GM12878 (cell line): ENCODE measurements at regions not wholly inside any gene's neighbourhood (a gene's known extent, or its start where the extent isn't known, plus 50 kb on each side); places are given as distances from the start of the nearest gene placed in this dataset.

Experiments
- ATAC-seq: fragments of 200-7000 bp; cut with Tn5 transposase; 3 replicates; pipeline ENCODE4 v1.9.1; 2020; ENCODE audit warnings: mild to moderate bottlenecking, moderate library complexity
- BruUV-seq: library from RNA; stranded (reverse); fragments of 400-500 nt; replicated peaks from 2 replicates; lab custom pipeline; 2021; lab: Mats Ljungman, UMichigan
- CTCF ChIA-PET: fragments of 300-600 bp; sonication (Branson Sonifier 250); formaldehyde crosslinking; extraction: SDS; loops from one replicate; lab custom pipeline; 2021; ENCODE audit warnings: inconsistent platforms; lab: Yijun Ruan, JAX
- POLR2A ChIA-PET: fragments of 350-600 bp; formaldehyde crosslinking; extraction: SDS; loops from one replicate; lab custom pipeline; 2021; ENCODE audit warnings: inconsistent platforms; lab: Charles Lee
- RAD21 ChIA-PET: fragments of 300-600 bp; sonication (Branson Sonifier 250); formaldehyde crosslinking; loops from one replicate; lab custom pipeline; 2023; ENCODE audit warnings: antibody characterized with exemption; ENCODE audit not compliant: unreplicated experiment; lab: Charles Lee
- SMC1A ChIA-PET: fragments of 300-600 bp; sonication (Branson Sonifier 250); formaldehyde crosslinking; loops from one replicate; lab custom pipeline; 2023; ENCODE audit not compliant: unreplicated experiment, uncharacterized antibody; lab: Charles Lee
- DNase-seq: peaks from one replicate; pipeline ENCODE4 v3.0.0-alpha.2; 2011; ENCODE audit warnings: low read depth, low spot score
- FAIRE-seq: peaks from 3 replicates; lab custom pipeline; 2011; peaks lifted over from hg19 to GRCh38; lab: Jason Lieb, UNC
- H2AFZ ChIP-seq: 2 replicates; pipeline ENCODE4 v1.6.0; 2011; ENCODE audit warnings: low read depth, low read length, control low read depth; ENCODE audit not compliant: control insufficient read depth
- H3K27ac ChIP-seq: 2 replicates; pipeline ENCODE4 v1.5.1; 2011; ENCODE audit warnings: control low read depth; ENCODE audit not compliant: control insufficient read depth, insufficient read depth
- H3K27me3 ChIP-seq, 2 experiments: replicated peaks in 1 of 2; 2 replicates each; pipeline versions ENCODE4 v1.6.0 to v1.6.1; 2011; ENCODE audit warnings: low read length in 1 of 2; ENCODE audit not compliant: control insufficient read depth in 2 of 2, insufficient read depth in 2 of 2
- H3K36me3 ChIP-seq, 2 experiments: 2 replicates each; pipeline ENCODE4 v1.5.1; 2011; ENCODE audit warnings: low read length in 1 of 2; ENCODE audit not compliant: control insufficient read depth in 2 of 2, insufficient read depth in 2 of 2
- H3K4me1 ChIP-seq: 2 replicates; pipeline ENCODE4 v1.6.1; 2011; ENCODE audit warnings: mild to moderate bottlenecking, low read length, moderate library complexity, mixed read lengths; ENCODE audit not compliant: control insufficient read depth, insufficient read depth
- H3K4me2 ChIP-seq: 2 replicates; pipeline ENCODE4 v1.6.0; 2011; ENCODE audit warnings: control low read depth; ENCODE audit not compliant: control insufficient read depth, insufficient read depth
- H3K4me3 ChIP-seq: fragments of 200-600 bp; sonication (generic); 2 replicates; pipeline ENCODE4 v1.5.1; 2016
- H3K79me2 ChIP-seq: 2 replicates; pipeline ENCODE4 v1.6.0; 2011; ENCODE audit warnings: low read length; ENCODE audit not compliant: control insufficient read depth, insufficient read depth
- H3K9ac ChIP-seq: 2 replicates; pipeline ENCODE4 v1.8.0; 2011; ENCODE audit warnings: low read length, control low read depth, mixed read lengths; ENCODE audit not compliant: control insufficient read depth, insufficient read depth
- H3K9me3 ChIP-seq: replicated peaks from 3 replicates; pipeline ENCODE4 v1.5.1; 2011; ENCODE audit warnings: mild to moderate bottlenecking, low read length; ENCODE audit not compliant: control insufficient read depth, insufficient read depth
- H4K20me1 ChIP-seq: 2 replicates; pipeline ENCODE4 v1.6.0; 2011; ENCODE audit not compliant: control insufficient read depth, insufficient read depth
- ATF7 ChIP-seq: fragments of 450-650 bp; IDR thresholded peaks from 2 replicates; pipeline ENCODE4 v1.6.1; 2016; ENCODE audit warnings: low read depth, mild to moderate bottlenecking
- CBFB ChIP-seq: IDR thresholded peaks from 2 replicates; pipeline ENCODE4 v1.6.1; 2016; ENCODE audit warnings: antibody characterized with exemption, low read depth
- CHD4 ChIP-seq: fragments of 200-600 bp; sonication (generic); IDR thresholded peaks from 2 replicates; pipeline ENCODE4 v1.6.1; 2016; ENCODE audit warnings: mild to moderate bottlenecking
- NFYB ChIP-seq: IDR thresholded peaks from 2 replicates; pipeline ENCODE4 v1.6.1; 2011; ENCODE audit warnings: low read depth, mild to moderate bottlenecking, low read length, improper control_type of control experiment, moderate library complexity; ENCODE audit not compliant: insufficient read depth
- POLR2A ChIP-seq: IDR thresholded peaks from 2 replicates; pipeline ENCODE4 v1.6.1; 2011; ENCODE audit warnings: low read depth, mild to moderate bottlenecking, low read length
- RAD21 ChIP-seq: IDR thresholded peaks from 2 replicates; pipeline ENCODE4 v1.6.1; 2011; ENCODE audit warnings: mild to moderate bottlenecking, low read depth, low read length, moderate library complexity; ENCODE audit not compliant: insufficient read depth
- ZNF217 ChIP-seq: fragments of 450-650 bp; IDR thresholded peaks from 2 replicates; pipeline ENCODE4 v1.6.1; 2017; ENCODE audit warnings: antibody characterized with exemption, mild to moderate bottlenecking
- ZNF274 ChIP-seq: IDR thresholded peaks from one replicate; pipeline ENCODE4 v1.8.0; 2011; ENCODE audit not compliant: insufficient read length, insufficient read depth
- WGBS: methylation state at CpG from one replicate; pipeline ENCODE4 v1.1.6; 2016; ENCODE audit warnings: low lambda C conversion rate; ENCODE audit not compliant: insufficient replicate concordance, insufficient coverage; ENCODE audit errors: missing lambda C conversion rate; 5-methylcytosine and 5-hydroxymethylcytosine counted together
- in situ Hi-C: fragments of 300-500 bp; cut with MboI; formaldehyde crosslinking; loops from 9 replicates; pipeline ENCODE4 v1.14.3; 2018; ENCODE audit warnings: mixed read lengths
- intact Hi-C: fragments of 100-400 bp; cut with micrococcal nuclease; formaldehyde crosslinking; loops from one replicate; pipeline ENCODE4 v1.14.2; 2022; ENCODE audit not compliant: unreplicated experiment
- TF ChIP-seq, protein P1 (sequence below): IDR thresholded peaks from 2 replicates; pipeline ENCODE4 v1.6.1; 2012; ENCODE audit warnings: improper control_type of control experiment, low read depth, low read length; ENCODE audit not compliant: insufficient replicate concordance
- TF ChIP-seq, protein P2 (sequence below): fragments of 450-650 bp; IDR thresholded peaks from 2 replicates; pipeline ENCODE4 v1.6.1; 2017; ENCODE audit warnings: mild to moderate bottlenecking
- TF ChIP-seq, protein P3 (sequence below): IDR thresholded peaks from 2 replicates; pipeline ENCODE4 v1.6.1; 2012; ENCODE audit warnings: mild to moderate bottlenecking, low read depth, low read length
- TF ChIP-seq, protein P4 (sequence below): IDR thresholded peaks from 2 replicates; pipeline ENCODE4 v1.6.1; 2011; ENCODE audit warnings: borderline replicate concordance, low read depth, mild to moderate bottlenecking, moderate library complexity, low read length; ENCODE audit not compliant: insufficient read depth, poor library complexity, severe bottlenecking

DNA sequence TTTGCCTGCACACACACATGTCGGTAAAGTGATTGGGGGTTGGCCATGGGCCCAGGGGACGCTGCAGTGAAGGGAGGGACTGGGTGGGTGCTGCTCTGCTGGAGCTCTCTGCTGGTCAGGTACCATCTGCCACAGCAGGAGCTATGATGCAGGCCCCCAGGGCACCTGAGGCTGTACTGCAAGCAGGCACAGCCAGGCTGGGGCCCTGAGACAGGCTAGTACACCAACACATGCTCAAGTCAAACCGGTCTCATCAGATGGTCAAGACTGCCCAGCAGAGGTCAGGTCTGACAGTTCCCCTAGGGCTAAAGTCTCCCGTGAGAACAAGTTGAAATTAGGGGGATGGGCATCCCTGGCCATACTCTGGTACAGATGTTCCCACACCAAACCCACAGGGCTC is 118.3 kb upstream of the THSD7A start (continued):
- TF ChIP-seq, protein P1, sequence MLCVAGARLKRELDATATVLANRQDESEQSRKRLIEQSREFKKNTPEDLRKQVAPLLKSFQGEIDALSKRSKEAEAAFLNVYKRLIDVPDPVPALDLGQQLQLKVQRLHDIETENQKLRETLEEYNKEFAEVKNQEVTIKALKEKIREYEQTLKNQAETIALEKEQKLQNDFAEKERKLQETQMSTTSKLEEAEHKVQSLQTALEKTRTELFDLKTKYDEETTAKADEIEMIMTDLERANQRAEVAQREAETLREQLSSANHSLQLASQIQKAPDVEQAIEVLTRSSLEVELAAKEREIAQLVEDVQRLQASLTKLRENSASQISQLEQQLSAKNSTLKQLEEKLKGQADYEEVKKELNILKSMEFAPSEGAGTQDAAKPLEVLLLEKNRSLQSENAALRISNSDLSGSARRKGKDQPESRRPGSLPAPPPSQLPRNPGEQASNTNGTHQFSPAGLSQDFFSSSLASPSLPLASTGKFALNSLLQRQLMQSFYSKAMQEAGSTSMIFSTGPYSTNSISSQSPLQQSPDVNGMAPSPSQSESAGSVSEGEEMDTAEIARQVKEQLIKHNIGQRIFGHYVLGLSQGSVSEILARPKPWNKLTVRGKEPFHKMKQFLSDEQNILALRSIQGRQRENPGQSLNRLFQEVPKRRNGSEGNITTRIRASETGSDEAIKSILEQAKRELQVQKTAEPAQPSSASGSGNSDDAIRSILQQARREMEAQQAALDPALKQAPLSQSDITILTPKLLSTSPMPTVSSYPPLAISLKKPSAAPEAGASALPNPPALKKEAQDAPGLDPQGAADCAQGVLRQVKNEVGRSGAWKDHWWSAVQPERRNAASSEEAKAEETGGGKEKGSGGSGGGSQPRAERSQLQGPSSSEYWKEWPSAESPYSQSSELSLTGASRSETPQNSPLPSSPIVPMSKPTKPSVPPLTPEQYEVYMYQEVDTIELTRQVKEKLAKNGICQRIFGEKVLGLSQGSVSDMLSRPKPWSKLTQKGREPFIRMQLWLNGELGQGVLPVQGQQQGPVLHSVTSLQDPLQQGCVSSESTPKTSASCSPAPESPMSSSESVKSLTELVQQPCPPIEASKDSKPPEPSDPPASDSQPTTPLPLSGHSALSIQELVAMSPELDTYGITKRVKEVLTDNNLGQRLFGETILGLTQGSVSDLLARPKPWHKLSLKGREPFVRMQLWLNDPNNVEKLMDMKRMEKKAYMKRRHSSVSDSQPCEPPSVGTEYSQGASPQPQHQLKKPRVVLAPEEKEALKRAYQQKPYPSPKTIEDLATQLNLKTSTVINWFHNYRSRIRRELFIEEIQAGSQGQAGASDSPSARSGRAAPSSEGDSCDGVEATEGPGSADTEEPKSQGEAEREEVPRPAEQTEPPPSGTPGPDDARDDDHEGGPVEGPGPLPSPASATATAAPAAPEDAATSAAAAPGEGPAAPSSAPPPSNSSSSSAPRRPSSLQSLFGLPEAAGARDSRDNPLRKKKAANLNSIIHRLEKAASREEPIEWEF = no peak
- TF ChIP-seq, protein P2, sequence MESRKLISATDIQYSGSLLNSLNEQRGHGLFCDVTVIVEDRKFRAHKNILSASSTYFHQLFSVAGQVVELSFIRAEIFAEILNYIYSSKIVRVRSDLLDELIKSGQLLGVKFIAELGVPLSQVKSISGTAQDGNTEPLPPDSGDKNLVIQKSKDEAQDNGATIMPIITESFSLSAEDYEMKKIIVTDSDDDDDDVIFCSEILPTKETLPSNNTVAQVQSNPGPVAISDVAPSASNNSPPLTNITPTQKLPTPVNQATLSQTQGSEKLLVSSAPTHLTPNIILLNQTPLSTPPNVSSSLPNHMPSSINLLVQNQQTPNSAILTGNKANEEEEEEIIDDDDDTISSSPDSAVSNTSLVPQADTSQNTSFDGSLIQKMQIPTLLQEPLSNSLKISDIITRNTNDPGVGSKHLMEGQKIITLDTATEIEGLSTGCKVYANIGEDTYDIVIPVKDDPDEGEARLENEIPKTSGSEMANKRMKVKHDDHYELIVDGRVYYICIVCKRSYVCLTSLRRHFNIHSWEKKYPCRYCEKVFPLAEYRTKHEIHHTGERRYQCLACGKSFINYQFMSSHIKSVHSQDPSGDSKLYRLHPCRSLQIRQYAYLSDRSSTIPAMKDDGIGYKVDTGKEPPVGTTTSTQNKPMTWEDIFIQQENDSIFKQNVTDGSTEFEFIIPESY = no peak
- TF ChIP-seq NFYB = no peak
- no peak for TF ChIP-seq ZNF217

DNA sequence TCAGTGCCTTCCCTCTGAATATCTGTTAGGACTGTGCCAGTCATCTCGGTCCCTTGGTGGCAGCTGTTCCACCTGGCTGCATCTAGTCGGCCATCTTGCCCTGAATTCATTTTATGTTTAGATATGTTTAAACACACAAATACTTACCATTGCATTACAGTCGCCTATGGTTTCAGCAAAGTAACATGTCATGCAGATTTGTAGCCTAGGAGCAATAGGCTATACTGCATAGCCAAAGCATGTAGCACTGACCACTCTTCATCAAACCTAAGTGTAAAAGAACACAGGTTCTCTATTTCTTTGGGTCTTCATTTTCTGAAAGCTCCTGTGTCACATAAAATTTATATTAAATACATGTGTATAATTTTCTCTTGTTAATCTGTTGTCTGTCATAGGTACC is 118.9 kb upstream of the THSD7A start:
- no peaks in the 10 kb centered on the region for H3K27me3 ChIP-seq
- H3K36me3 ChIP-seq = no peaks in the 10 kb centered on the region
- RAD21 ChIA-PET = no interaction called here
- POLR2A ChIA-PET = no interaction called here
- no peak for ATAC-seq
- no peak overlapping the region for H3K9ac ChIP-seq
- WGBS = 0% methylated on average over 3 of the region's 3 CpGs
- H3K4me1 ChIP-seq = no peaks in the 10 kb centered on the region
- no peak for FAIRE-seq
- no TSS peak for BruUV-seq
- no peak for DNase-seq
- no peak overlapping the region for H3K4me3 ChIP-seq
- no peaks in the 10 kb centered on the region for H4K20me1 ChIP-seq
- H2AFZ ChIP-seq = no peak overlapping the region
- no peak overlapping the region for H3K4me2 ChIP-seq
- SMC1A ChIA-PET = no interaction called here
- CTCF ChIA-PET = no interaction called here
- in situ Hi-C loops (no loop called here), intact Hi-C loops (no loop called here)
- H3K27ac ChIP-seq = no peak overlapping the region
- H3K9me3 ChIP-seq = no peaks in the 10 kb centered on the region
- H3K79me2 ChIP-seq = no peaks in the 10 kb centered on the region
- TF ChIP-seq, protein P3, sequence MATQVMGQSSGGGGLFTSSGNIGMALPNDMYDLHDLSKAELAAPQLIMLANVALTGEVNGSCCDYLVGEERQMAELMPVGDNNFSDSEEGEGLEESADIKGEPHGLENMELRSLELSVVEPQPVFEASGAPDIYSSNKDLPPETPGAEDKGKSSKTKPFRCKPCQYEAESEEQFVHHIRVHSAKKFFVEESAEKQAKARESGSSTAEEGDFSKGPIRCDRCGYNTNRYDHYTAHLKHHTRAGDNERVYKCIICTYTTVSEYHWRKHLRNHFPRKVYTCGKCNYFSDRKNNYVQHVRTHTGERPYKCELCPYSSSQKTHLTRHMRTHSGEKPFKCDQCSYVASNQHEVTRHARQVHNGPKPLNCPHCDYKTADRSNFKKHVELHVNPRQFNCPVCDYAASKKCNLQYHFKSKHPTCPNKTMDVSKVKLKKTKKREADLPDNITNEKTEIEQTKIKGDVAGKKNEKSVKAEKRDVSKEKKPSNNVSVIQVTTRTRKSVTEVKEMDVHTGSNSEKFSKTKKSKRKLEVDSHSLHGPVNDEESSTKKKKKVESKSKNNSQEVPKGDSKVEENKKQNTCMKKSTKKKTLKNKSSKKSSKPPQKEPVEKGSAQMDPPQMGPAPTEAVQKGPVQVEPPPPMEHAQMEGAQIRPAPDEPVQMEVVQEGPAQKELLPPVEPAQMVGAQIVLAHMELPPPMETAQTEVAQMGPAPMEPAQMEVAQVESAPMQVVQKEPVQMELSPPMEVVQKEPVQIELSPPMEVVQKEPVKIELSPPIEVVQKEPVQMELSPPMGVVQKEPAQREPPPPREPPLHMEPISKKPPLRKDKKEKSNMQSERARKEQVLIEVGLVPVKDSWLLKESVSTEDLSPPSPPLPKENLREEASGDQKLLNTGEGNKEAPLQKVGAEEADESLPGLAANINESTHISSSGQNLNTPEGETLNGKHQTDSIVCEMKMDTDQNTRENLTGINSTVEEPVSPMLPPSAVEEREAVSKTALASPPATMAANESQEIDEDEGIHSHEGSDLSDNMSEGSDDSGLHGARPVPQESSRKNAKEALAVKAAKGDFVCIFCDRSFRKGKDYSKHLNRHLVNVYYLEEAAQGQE = no peak
- TF ChIP-seq, protein P4, sequence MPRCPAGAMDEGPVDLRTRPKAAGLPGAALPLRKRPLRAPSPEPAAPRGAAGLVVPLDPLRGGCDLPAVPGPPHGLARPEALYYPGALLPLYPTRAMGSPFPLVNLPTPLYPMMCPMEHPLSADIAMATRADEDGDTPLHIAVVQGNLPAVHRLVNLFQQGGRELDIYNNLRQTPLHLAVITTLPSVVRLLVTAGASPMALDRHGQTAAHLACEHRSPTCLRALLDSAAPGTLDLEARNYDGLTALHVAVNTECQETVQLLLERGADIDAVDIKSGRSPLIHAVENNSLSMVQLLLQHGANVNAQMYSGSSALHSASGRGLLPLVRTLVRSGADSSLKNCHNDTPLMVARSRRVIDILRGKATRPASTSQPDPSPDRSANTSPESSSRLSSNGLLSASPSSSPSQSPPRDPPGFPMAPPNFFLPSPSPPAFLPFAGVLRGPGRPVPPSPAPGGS = no peak
- TF ChIP-seq CHD4 (no peak), CBFB (no peak), ATF7 (no peak), ZNF274 (no peak), POLR2A (no peak), RAD21 (no peak)
